A673 (cell line): ENCODE measurements at regions not wholly inside any gene's neighbourhood (a gene's known extent, or its start where the extent isn't known, plus 50 kb on each side); places are given as distances from the start of the nearest gene placed in this dataset.

ENCODE experiments used
- BruUV-seq: library from RNA; stranded (reverse); fragments of 400-500 nt; replicated peaks from 2 replicates; lab custom pipeline; 2021; lab: Mats Ljungman, UMichigan
- CTCF ChIA-PET: fragments of 300-600 bp; sonication (Branson Sonifier 250); formaldehyde crosslinking; loops from one replicate; lab custom pipeline; 2022; ENCODE audit warnings: antibody characterized with exemption; lab: Charles Lee
- POLR2A ChIA-PET: fragments of 300-600 bp; sonication (Branson Sonifier 250); formaldehyde crosslinking; loops from one replicate; lab custom pipeline; 2022; ENCODE audit warnings: antibody characterized with exemption; ENCODE audit not compliant: low non-redundant PET; lab: Charles Lee
- DNase-seq: peaks from one replicate; pipeline ENCODE4 v3.0.0-alpha.2; 2015; ENCODE audit warnings: low spot score
- H3K27ac ChIP-seq: fragments of 200-600 bp; sonication (generic); 2 replicates; pipeline ENCODE4 v1.5.1; 2016; ENCODE audit warnings: mixed run types, low read depth, mild to moderate bottlenecking, mixed read lengths, antibody characterized with exemption, low read length; ENCODE audit not compliant: poor library complexity, severe bottlenecking
- H3K27me3 ChIP-seq: fragments of 200-600 bp; sonication (generic); replicated peaks from 2 replicates; pipeline ENCODE4 v1.6.1; 2017; ENCODE audit warnings: mixed run types, low read depth, mild to moderate bottlenecking, mixed read lengths, antibody characterized with exemption, low read length; ENCODE audit not compliant: insufficient read depth, poor library complexity
- H3K36me3 ChIP-seq: fragments of 200-600 bp; sonication (generic); 2 replicates; pipeline ENCODE4 v1.6.1; 2016; ENCODE audit warnings: mixed run types, mild to moderate bottlenecking, mixed read lengths, antibody characterized with exemption, low read length; ENCODE audit not compliant: insufficient read depth, poor library complexity, severe bottlenecking
- H3K4me1 ChIP-seq: fragments of 200-600 bp; sonication (generic); 2 replicates; pipeline ENCODE4 v1.6.1; 2017; ENCODE audit warnings: mixed run types, mild to moderate bottlenecking, mixed read lengths, antibody characterized with exemption, low read length; ENCODE audit not compliant: insufficient read depth, poor library complexity, severe bottlenecking
- H3K4me3 ChIP-seq: fragments of 200-600 bp; sonication (generic); 2 replicates; pipeline ENCODE4 v1.5.1; 2016; ENCODE audit warnings: low read depth, mixed run types, mild to moderate bottlenecking, mixed read lengths, low read length; ENCODE audit not compliant: poor library complexity, severe bottlenecking
- H3K9me3 ChIP-seq: fragments of 200-600 bp; sonication (generic); 2 replicates; pipeline ENCODE4 v1.6.1; 2016; ENCODE audit warnings: mixed run types, low read depth, mild to moderate bottlenecking, mixed read lengths, antibody characterized with exemption, low read length; ENCODE audit not compliant: poor library complexity, severe bottlenecking
- CTCF ChIP-seq: fragments of 300-800, 200-600 bp; sonication (generic); conservative IDR thresholded peaks from 2 replicates; pipeline ENCODE4 v1.5.1; 2017; ENCODE audit warnings: low read depth, mild to moderate bottlenecking, antibody characterized with exemption, low read length, moderate library complexity, mixed read lengths
- EZH2 ChIP-seq: fragments of 200-600 bp; sonication (generic); IDR thresholded peaks from 2 replicates; pipeline ENCODE4 v1.6.1; 2017; ENCODE audit warnings: borderline replicate concordance, low read depth, mild to moderate bottlenecking, mixed read lengths, antibody characterized with exemption, low read length; ENCODE audit not compliant: poor library complexity, severe bottlenecking
- intact Hi-C: fragments of 100-400 bp; cut with micrococcal nuclease; formaldehyde crosslinking; loops from one replicate; pipeline ENCODE4 v1.10.0; 2022; ENCODE audit not compliant: unreplicated experiment

- no TSS peak for BruUV-seq
- Histone ChIP-seq H3K9me3 (no peaks in the 10 kb centered on the region), H3K36me3 (no peaks in the 10 kb centered on the region), H3K4me3 (no peak overlapping the region), H3K27ac (no peak overlapping the region), H3K4me1 (peaks cover 6% of the 10 kb centered on the region), H3K27me3 (no peaks in the 10 kb centered on the region)
- TF ChIP-seq EZH2 (no peak), CTCF (no peak)
- intact Hi-C loops, result no loop called here
- ChIA-PET POLR2A (no interaction called here), CTCF (no interaction called here)
- DNase-seq, result no peak
These were observed 153.9 kb upstream of the GSC start for GRCh38 chr14:94923786-94924185.

GRCh38 chr14:94922595-94923239 is 152.8 kb upstream of the GSC start:
- CTCF ChIA-PET, result no interaction called here
- Histone ChIP-seq H3K36me3 (no peaks in the 10 kb centered on the region), H3K4me3 (no peak overlapping the region), H3K27me3 (no peaks in the 10 kb centered on the region), H3K4me1 (peaks cover 6% of the 10 kb centered on the region), H3K27ac (no peak overlapping the region), H3K9me3 (no peaks in the 10 kb centered on the region)
- BruUV-seq, result no TSS peak
- no peak for TF ChIP-seq CTCF
- TF ChIP-seq EZH2, result no peak
- intact Hi-C loops, result no loop called here
- POLR2A ChIA-PET, result no interaction called here
- no peak for DNase-seq

GRCh38 chr14:94921882-94922585 is 152.1 kb upstream of the GSC start:
- CTCF ChIA-PET, result no interaction called here
- no peak overlapping the region for H3K27ac ChIP-seq
- no TSS peak for BruUV-seq
- H3K4me3 ChIP-seq, result no peak overlapping the region
- H3K27me3 ChIP-seq, result no peaks in the 10 kb centered on the region
- TF ChIP-seq EZH2, result no peak
- no peak for TF ChIP-seq CTCF
- peaks cover 6% of the 10 kb centered on the region for H3K4me1 ChIP-seq
- intact Hi-C loops, result no loop called here
- POLR2A ChIA-PET, result no interaction called here
- DNase-seq, result peak; percentile 50
- H3K36me3 ChIP-seq, result no peaks in the 10 kb centered on the region
- H3K9me3 ChIP-seq, result no peaks in the 10 kb centered on the region
